ENCODE measurements at regions not wholly inside any gene's neighbourhood (a gene's known extent, or its start where the extent isn't known, plus 50 kb on each side); places are given as distances from the start of the nearest gene placed in this dataset.

DNA sequence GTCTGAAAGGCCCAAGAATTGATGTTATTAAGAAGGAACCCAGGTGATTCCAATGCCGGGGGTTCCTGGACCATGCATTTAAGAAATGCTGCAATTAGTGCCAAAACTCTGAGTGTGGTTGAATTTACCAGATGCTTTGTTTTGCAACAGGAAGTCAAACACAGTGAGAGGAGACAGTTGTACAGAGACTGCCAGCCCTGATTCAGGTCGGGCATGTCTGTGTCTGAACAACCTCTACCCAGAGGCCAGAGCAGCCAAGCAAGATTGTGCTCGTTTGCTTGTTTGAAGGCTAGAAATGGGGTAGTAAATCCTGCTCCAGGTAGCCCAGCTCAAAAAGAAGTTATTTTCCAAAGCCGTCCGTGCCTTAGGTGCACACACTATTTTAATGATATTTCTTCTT lies 412.4 kb upstream of the ERCC4 start:
- no peak for TF ChIP-seq Cebpa-rat (IDR thresholded peaks at IDR 0.05)
- Histone ChIP-seq H3K4me1 (peaks cover 0 to 13% (median 8%) of the 10 kb centered on the region in 10 experiments; a peak in 13 of 20 replicates), H3K36me3 (no peaks in the 10 kb centered on the region), H3K27me3 (no peaks in the 10 kb centered on the region), H3K9ac (no peak overlapping the region), H3K4me3 (no peak overlapping the region), H3K9me3 (replicated peaks in 1 of 11) (peaks cover 0 to 7% (median 0%) of the 10 kb centered on the region in 11 experiments; a peak in 3 of 22 replicates), H3K27ac (peak overlapping the region in 2 of 11 experiments; percentile 10 to 15; a peak in 1 of 22 replicates), H4K20me1 (no peaks in the 10 kb centered on the region), H3K4me2 (peak overlapping the region; percentile 0 to 49 (median 22); a peak in 12 of 22 replicates)

GRCh38 chr16:13510425-13511151 lies 409.4 kb upstream of the ERCC4 start:
- H3K9ac ChIP-seq: no peak overlapping the region
- H3K27ac ChIP-seq: no peak overlapping the region
- H4K20me1 ChIP-seq: no peaks in the 10 kb centered on the region
- no peak overlapping the region for H3K4me2 ChIP-seq
- no peak overlapping the region for H3K4me3 ChIP-seq
- peaks cover 0 to 9% (median 8%) of the 10 kb centered on the region in 10 experiments; a peak in 12 of 20 replicates for H3K4me1 ChIP-seq
- H3K27me3 ChIP-seq: no peaks in the 10 kb centered on the region
- TF ChIP-seq Cebpa-rat (IDR thresholded peaks at IDR 0.05): no peak
- peaks cover 12 to 27% (median 22%) of the 10 kb centered on the region in 11 experiments for H3K9me3 ChIP-seq (replicated peaks in 1 of 11)
- no peaks in the 10 kb centered on the region for H3K36me3 ChIP-seq

- no peak overlapping the region for H3K27ac ChIP-seq
- H3K36me3 ChIP-seq: no peaks in the 10 kb centered on the region
- no peak overlapping the region for H3K9ac ChIP-seq
- H4K20me1 ChIP-seq: no peaks in the 10 kb centered on the region
- H3K4me3 ChIP-seq: no peak overlapping the region
- H3K9me3 ChIP-seq (replicated peaks in 1 of 11): peaks cover 12 to 27% (median 22%) of the 10 kb centered on the region in 11 experiments
- H3K4me2 ChIP-seq: no peak overlapping the region
- H3K27me3 ChIP-seq: no peaks in the 10 kb centered on the region
- no peak for TF ChIP-seq Cebpa-rat (IDR thresholded peaks at IDR 0.05)
- peaks cover 0 to 9% (median 0%) of the 10 kb centered on the region in 10 experiments; a peak in 4 of 20 replicates for H3K4me1 ChIP-seq
Measured at GRCh38 chr16:13517841-13518240, 402.1 kb upstream of the ERCC4 start.

- Histone ChIP-seq H3K4me1 (peaks cover 0 to 9% (median 0%) of the 10 kb centered on the region in 10 experiments; a peak in 4 of 20 replicates), H4K20me1 (no peaks in the 10 kb centered on the region), H3K27ac (no peak overlapping the region), H3K36me3 (no peaks in the 10 kb centered on the region), H3K9me3 (replicated peaks in 1 of 11) (peaks cover 2 to 11% (median 6%) of the 10 kb centered on the region in 11 experiments; a peak in 20 of 22 replicates), H3K27me3 (no peaks in the 10 kb centered on the region), H3K9ac (no peak overlapping the region), H3K4me3 (no peak overlapping the region), H3K4me2 (no peak overlapping the region)
- no peak for TF ChIP-seq Cebpa-rat (IDR thresholded peaks at IDR 0.05)
Measured at GRCh38 chr16:13519871-13520270, 400.1 kb upstream of the ERCC4 start.

- no peaks in the 10 kb centered on the region for H3K27me3 ChIP-seq
- H3K9me3 ChIP-seq (replicated peaks in 1 of 11): peaks cover 0 to 4% (median 0%) of the 10 kb centered on the region in 11 experiments; a peak in 2 of 22 replicates
- no peaks in the 10 kb centered on the region for H3K36me3 ChIP-seq
- no peaks in the 10 kb centered on the region for H4K20me1 ChIP-seq
- H3K4me3 ChIP-seq: no peak overlapping the region
- no peak overlapping the region for H3K4me2 ChIP-seq
- H3K27ac ChIP-seq: no peak overlapping the region
- H3K4me1 ChIP-seq: peaks cover 2 to 15% (median 8%) of the 10 kb centered on the region in 10 experiments
- H3K9ac ChIP-seq: no peak overlapping the region
- no peak for TF ChIP-seq Cebpa-rat (IDR thresholded peaks at IDR 0.05)
Measured at GRCh38 chr16:13521356-13521755, 398.6 kb upstream of the ERCC4 start.

DNA sequence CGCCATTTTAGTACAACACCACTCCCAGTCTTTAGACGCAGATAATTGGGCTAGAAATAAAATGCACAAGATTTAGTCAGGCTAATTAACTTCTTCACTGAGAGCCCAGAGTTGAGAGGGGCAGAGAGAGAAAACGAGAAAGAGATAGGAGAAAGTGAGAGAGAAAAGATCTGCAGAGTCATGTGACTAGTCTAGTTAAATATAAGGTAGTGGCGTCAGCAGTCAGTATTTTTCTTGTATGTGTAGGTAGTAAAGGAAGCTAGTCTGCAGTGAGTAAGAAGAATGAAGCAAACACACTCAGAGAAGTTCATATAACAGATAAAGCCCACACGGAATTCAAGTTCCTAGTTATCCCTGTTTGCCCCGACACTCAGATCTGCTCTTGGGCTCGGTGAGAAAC lies 392.6 kb upstream of the ERCC4 start:
- H3K27me3 ChIP-seq: no peaks in the 10 kb centered on the region
- no peak for TF ChIP-seq Cebpa-rat (IDR thresholded peaks at IDR 0.05)
- peak overlapping the region; percentile 33 to 80 (median 64); a peak in 18 of 22 replicates for H3K4me2 ChIP-seq
- no peaks in the 10 kb centered on the region for H3K36me3 ChIP-seq
- H3K27ac ChIP-seq: no peak overlapping the region
- no peaks in the 10 kb centered on the region for H4K20me1 ChIP-seq
- H3K9me3 ChIP-seq (replicated peaks in 1 of 11): peaks cover 0 to 18% (median 8%) of the 10 kb centered on the region in 11 experiments; a peak in 13 of 22 replicates
- no peak overlapping the region for H3K4me3 ChIP-seq
- peaks cover 22 to 48% (median 44%) of the 10 kb centered on the region in 10 experiments for H3K4me1 ChIP-seq
- no peak overlapping the region for H3K9ac ChIP-seq

GRCh38 chr16:13528691-13529090 lies 391.3 kb upstream of the ERCC4 start:
- peaks cover 0 to 18% (median 8%) of the 10 kb centered on the region in 11 experiments; a peak in 13 of 22 replicates for H3K9me3 ChIP-seq (replicated peaks in 1 of 11)
- H4K20me1 ChIP-seq: no peaks in the 10 kb centered on the region
- no peak overlapping the region for H3K4me3 ChIP-seq
- H3K36me3 ChIP-seq: no peaks in the 10 kb centered on the region
- no peaks in the 10 kb centered on the region for H3K27me3 ChIP-seq
- no peak overlapping the region for H3K9ac ChIP-seq
- TF ChIP-seq Cebpa-rat (IDR thresholded peaks at IDR 0.05): no peak
- H3K27ac ChIP-seq: peak overlapping the region in 1 of 11 experiments; percentile 7; a peak in 2 of 22 replicates
- peak overlapping the region; percentile 8 to 73 (median 46); a peak in 15 of 22 replicates for H3K4me2 ChIP-seq
- H3K4me1 ChIP-seq: peaks cover 22 to 48% (median 44%) of the 10 kb centered on the region in 10 experiments

GRCh38 chr16:13529193-13529982 lies 390.6 kb upstream of the ERCC4 start:
- H3K4me1 ChIP-seq: peaks cover 22 to 48% (median 44%) of the 10 kb centered on the region in 10 experiments
- H3K36me3 ChIP-seq: no peaks in the 10 kb centered on the region
- no peak for TF ChIP-seq Cebpa-rat (IDR thresholded peaks at IDR 0.05)
- peak overlapping the region in 4 of 11 experiments; percentile 6 to 36 (median 17); a peak in 5 of 22 replicates for H3K27ac ChIP-seq
- H3K9ac ChIP-seq: no peak overlapping the region
- H3K27me3 ChIP-seq: no peaks in the 10 kb centered on the region
- peaks cover 0 to 18% (median 8%) of the 10 kb centered on the region in 11 experiments; a peak in 13 of 22 replicates for H3K9me3 ChIP-seq (replicated peaks in 1 of 11)
- peak overlapping the region; percentile 8 to 73 (median 46); a peak in 20 of 22 replicates for H3K4me2 ChIP-seq
- H3K4me3 ChIP-seq: no peak overlapping the region
- no peaks in the 10 kb centered on the region for H4K20me1 ChIP-seq

- no peak overlapping the region for H3K4me2 ChIP-seq
- no peak overlapping the region for H3K4me3 ChIP-seq
- H3K4me1 ChIP-seq: peaks cover 0 to 10% (median 5%) of the 10 kb centered on the region in 10 experiments; a peak in 10 of 20 replicates
- TF ChIP-seq Cebpa-rat (IDR thresholded peaks at IDR 0.05): no peak
- no peaks in the 10 kb centered on the region for H3K27me3 ChIP-seq
- peaks cover 0 to 6% (median 0%) of the 10 kb centered on the region in 11 experiments; a peak in 2 of 22 replicates for H3K9me3 ChIP-seq (replicated peaks in 1 of 11)
- no peak overlapping the region for H3K9ac ChIP-seq
- H4K20me1 ChIP-seq: no peaks in the 10 kb centered on the region
- H3K27ac ChIP-seq: no peak overlapping the region
- H3K36me3 ChIP-seq: no peaks in the 10 kb centered on the region
Measured at GRCh38 chr16:13540771-13541170, 379.2 kb upstream of the ERCC4 start.

Data from BLaER1 treated with 17β-estradiol and CSF1 and Interleukin-3, amounts not matched to agents 10 nM and 100 nM (cell line).